SK-N-SH (cell line): ENCODE measurements at regions not wholly inside any gene's neighbourhood (a gene's known extent, or its start where the extent isn't known, plus 50 kb on each side); places are given as distances from the start of the nearest gene placed in this dataset.

Experiments used
- CTCF ChIA-PET: fragments of 300-600, 350-600 bp; formaldehyde crosslinking; extraction: SDS; loops from one replicate; lab custom pipeline; 2021; lab: Yijun Ruan, JAX
- POLR2A ChIA-PET: fragments of 350-600 bp; sonication (Branson Sonifier 250); formaldehyde crosslinking; extraction: SDS; loops from one replicate; lab custom pipeline; 2020; ENCODE audit warnings: antibody characterized with exemption, inconsistent platforms; lab: Yijun Ruan, JAX
- DNase-seq: peaks from one replicate; pipeline ENCODE4 v3.0.0; 2012
- H2AFZ ChIP-seq: fragments of 200-600 bp; sonication (generic); 2 replicates; pipeline ENCODE4 v1.8.1; 2016; ENCODE audit warnings: antibody characterized with exemption, mild to moderate bottlenecking, low read depth
- H3F3A ChIP-seq: fragments of 200-600 bp; sonication (generic); replicated peaks from 2 replicates; pipeline ENCODE3; 2016; ENCODE audit warnings: antibody characterized with exemption, mild to moderate bottlenecking; ENCODE audit not compliant: insufficient read depth
- H3K27ac ChIP-seq, 2 experiments: fragments of 200-500 bp in 1 of 2; fragments of 200-600 bp in 1 of 2; sonication (Bioruptor generic) in 1 of 2; sonication (generic), shearing (Covaris generic) in 1 of 2; 2 replicates each; pipeline versions ENCODE4 v1.5.1 to v1.6.1; 2014 to 2016; ENCODE audit warnings: low read depth in 2 of 2, inconsistent platforms in 1 of 2, low read length in 1 of 2, mild to moderate bottlenecking in 1 of 2, mixed read lengths in 1 of 2
- H3K27me3 ChIP-seq: fragments of 200-600 bp; sonication (generic), shearing (Covaris generic); 2 replicates; pipeline ENCODE4 v1.6.1; 2016; ENCODE audit warnings: mixed run types; ENCODE audit not compliant: insufficient read depth
- H3K36me3 ChIP-seq, 2 experiments: fragments of 200-500 bp in 1 of 2; fragments of 200-600 bp in 1 of 2; sonication (Bioruptor generic) in 1 of 2; sonication (generic) in 1 of 2; replicated peaks in 1 of 2; 2 replicates each; pipeline versions ENCODE3 to v1.5.1; 2014 to 2016; ENCODE audit warnings: low read length in 1 of 2, mild to moderate bottlenecking in 1 of 2; ENCODE audit not compliant: insufficient read depth in 2 of 2, control insufficient read depth in 1 of 2
- H3K4me1 ChIP-seq, 2 experiments: fragments of 200-500 bp in 1 of 2; fragments of 200-600 bp in 1 of 2; sonication (Bioruptor generic) in 1 of 2; sonication (generic), shearing (Covaris generic) in 1 of 2; 2 replicates each; pipeline versions ENCODE4 v1.5.1 to v1.6.1; 2014 to 2016; ENCODE audit warnings: low read depth in 1 of 2, low read length in 1 of 2, mixed run types in 1 of 2; ENCODE audit not compliant: insufficient read depth in 2 of 2, control insufficient read depth in 1 of 2
- H3K4me2 ChIP-seq: fragments of 200-600 bp; sonication (generic), shearing (Covaris generic); 2 replicates; pipeline ENCODE4 v1.6.1; 2017; ENCODE audit warnings: mixed run types
- H3K4me3 ChIP-seq, 2 experiments: fragments of 200-500 bp in 1 of 2; fragments of 200-600 bp in 1 of 2; sonication (Bioruptor generic) in 1 of 2; sonication (generic), shearing (Covaris generic) in 1 of 2; 2 replicates each; pipeline versions ENCODE4 v1.5.1 to v1.8.1; 2014 to 2016; ENCODE audit warnings: low read depth in 2 of 2, inconsistent platforms in 1 of 2, low read length in 1 of 2, mild to moderate bottlenecking in 1 of 2, mixed read lengths in 1 of 2, moderate library complexity in 1 of 2
- H3K79me2 ChIP-seq: fragments of 200-600 bp; sonication (generic); 2 replicates; pipeline ENCODE4 v1.8.1; 2017; ENCODE audit warnings: mild to moderate bottlenecking; ENCODE audit not compliant: insufficient read depth
- H3K9ac ChIP-seq: fragments of 200-600 bp; sonication (generic); 2 replicates; pipeline ENCODE4 v1.6.1; 2017; ENCODE audit warnings: mixed run types
- H3K9me2 ChIP-seq: fragments of 200-600 bp; sonication (generic); 2 replicates; pipeline ENCODE4 v1.6.1; 2017; ENCODE audit warnings: mixed run types
- H3K9me3 ChIP-seq: fragments of 200-600 bp; sonication (generic); 2 replicates; pipeline ENCODE4 v1.6.1; 2017; ENCODE audit warnings: mixed run types, mild to moderate bottlenecking, moderate library complexity
- H4K20me1 ChIP-seq: fragments of 200-600 bp; sonication (generic); 2 replicates; pipeline ENCODE4 v1.6.1; 2017; ENCODE audit warnings: mild to moderate bottlenecking, mixed run types; ENCODE audit not compliant: insufficient read depth
- ELF1 ChIP-seq: IDR thresholded peaks from 2 replicates; pipeline ENCODE4 v1.4.0; 2012
- EZH2phosphoT487 ChIP-seq: fragments of 200-600 bp; sonication (generic); IDR thresholded peaks from 2 replicates; pipeline ENCODE4 v1.6.1; 2017; ENCODE audit warnings: low read depth, mixed run types, mild to moderate bottlenecking, antibody characterized with exemption, moderate library complexity, borderline replicate concordance
- FOXJ3 ChIP-seq: sonication (generic); formaldehyde crosslinking; IDR thresholded peaks from 2 replicates; pipeline ENCODE4 v1.5.1; 2020; ENCODE audit warnings: mild to moderate bottlenecking, missing genetic modification reagents
- FOXM1 ChIP-seq: IDR thresholded peaks from 2 replicates; pipeline ENCODE4 v1.4.0; 2012; ENCODE audit warnings: low read depth, mild to moderate bottlenecking
- MEF2A ChIP-seq: IDR thresholded peaks from 2 replicates; pipeline ENCODE4 v1.4.0; 2012; ENCODE audit warnings: low read depth, borderline replicate concordance
- NFIC ChIP-seq: IDR thresholded peaks from 2 replicates; pipeline ENCODE4 v1.4.0; 2012; ENCODE audit warnings: borderline replicate concordance
- NRF1 ChIP-seq: IDR thresholded peaks from 2 replicates; pipeline ENCODE4 v1.6.1; 2012; ENCODE audit warnings: low read depth, mild to moderate bottlenecking, low read length
- POLR2AphosphoS5 ChIP-seq: IDR thresholded peaks from 2 replicates; pipeline ENCODE4 v1.6.1; 2012; ENCODE audit warnings: low read depth, low read length
- RAD21 ChIP-seq: IDR thresholded peaks from 2 replicates; pipeline ENCODE4 v1.6.1; 2012; ENCODE audit warnings: mild to moderate bottlenecking, low read length
- RCOR1 ChIP-seq: fragments of 150-350 bp; IDR thresholded peaks from 2 replicates; pipeline ENCODE4 v1.6.1; 2017; ENCODE audit warnings: antibody characterized with exemption, low read length
- SIN3A ChIP-seq: IDR thresholded peaks from 2 replicates; pipeline ENCODE4 v1.6.1; 2012; ENCODE audit warnings: low read depth, mild to moderate bottlenecking, low read length, moderate library complexity, borderline replicate concordance
- SMC3 ChIP-seq: IDR thresholded peaks from 2 replicates; pipeline ENCODE4 v1.6.1; 2012; ENCODE audit warnings: low read depth, low read length, improper control_type of control experiment
- TCF12 ChIP-seq: IDR thresholded peaks from 2 replicates; pipeline ENCODE4 v1.4.0; 2012
- TEAD4 ChIP-seq: IDR thresholded peaks from 2 replicates; pipeline ENCODE4 v1.4.0; 2012; ENCODE audit warnings: mild to moderate bottlenecking, borderline replicate concordance; ENCODE audit not compliant: insufficient read depth
- WGBS: methylation state at CpG from one replicate; pipeline ENCODE4 v1.1.6; 2017; ENCODE audit warnings: low lambda C conversion rate; 5-methylcytosine and 5-hydroxymethylcytosine counted together
- TF ChIP-seq, protein P1 (sequence below): fragments of 200-600 bp; sonication (generic); IDR thresholded peaks from 2 replicates; pipeline ENCODE4 v1.6.1; 2017; ENCODE audit warnings: antibody characterized with exemption, mild to moderate bottlenecking, moderate library complexity
- TF ChIP-seq, protein P2 (sequence below): IDR thresholded peaks from 2 replicates; pipeline ENCODE4 v1.4.0; 2012; ENCODE audit warnings: low read depth, borderline replicate concordance
- TF ChIP-seq, protein P3 (sequence below): IDR thresholded peaks from 2 replicates; pipeline ENCODE4 v1.4.0; 2012; ENCODE audit warnings: low read depth
- TF ChIP-seq, protein P4 (sequence below): IDR thresholded peaks from 2 replicates; pipeline ENCODE4 v1.4.0; 2012; ENCODE audit warnings: low read depth, borderline replicate concordance
- TF ChIP-seq, protein P5 (sequence below): fragments of 150-350 bp; IDR thresholded peaks from 2 replicates; pipeline ENCODE4 v1.6.1; 2016; ENCODE audit warnings: mild to moderate bottlenecking, low read depth, low read length

DNA sequence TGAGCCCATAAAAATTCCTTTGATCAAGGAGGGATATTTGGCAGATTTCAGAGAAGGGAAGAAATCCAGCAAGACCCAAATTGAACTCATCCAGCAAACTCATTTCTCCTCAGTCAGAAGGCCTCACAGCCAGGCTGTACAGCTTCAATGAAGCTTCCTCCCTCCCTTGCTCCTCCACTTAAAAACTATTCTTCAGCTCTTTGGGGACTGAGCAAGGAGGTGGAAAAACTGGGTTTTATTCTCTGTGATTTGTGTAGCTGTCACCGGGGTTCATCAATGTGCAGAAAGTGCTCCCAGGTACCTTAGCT lies 158.7 kb upstream of the ZNF184 start:
- Histone ChIP-seq H3F3A (no peaks in the 10 kb centered on the region), H3K9ac (no peak overlapping the region), H3K4me1 (peaks cover 0 to 6% of the 10 kb centered on the region in 2 experiments; a peak in 1 of 4 replicates), H3K4me3 (no peak overlapping the region), H3K36me3 (no peaks in the 10 kb centered on the region), H3K9me2 (no peaks in the 10 kb centered on the region), H3K27ac (no peak overlapping the region), H3K79me2 (no peaks in the 10 kb centered on the region), H4K20me1 (no peaks in the 10 kb centered on the region), H3K9me3 (no peaks in the 10 kb centered on the region), H3K27me3 (peaks cover 44% of the 10 kb centered on the region), H2AFZ (no peak overlapping the region), H3K4me2 (peak overlapping the region; percentile 69; the same call in 1 of the 2 replicates)
- 45% methylated on average over 1 of the region's 1 CpG for WGBS
- CTCF ChIA-PET, result interaction anchor here (0.6 to 1.4 kb wide), 3 partner anchors 9 to 53 kb away, joined by 3 to 5 read pairs (median 3); no protein-coding TSS in a partner anchor
- POLR2A ChIA-PET, result no interaction called here
- DNase-seq, result no peak
- TF ChIP-seq MEF2A (no peak), SMC3 (no peak), SIN3A (no peak), FOXM1 (no peak), NFIC (no peak), TEAD4 (no peak), EZH2phosphoT487 (no peak), TCF12 (no peak), RCOR1 (no peak), ELF1 (no peak), FOXJ3 (CRISPR knock-in tag) (no peak), POLR2AphosphoS5 (no peak), RAD21 (no peak), NRF1 (no peak)
- TF ChIP-seq, protein P1, sequence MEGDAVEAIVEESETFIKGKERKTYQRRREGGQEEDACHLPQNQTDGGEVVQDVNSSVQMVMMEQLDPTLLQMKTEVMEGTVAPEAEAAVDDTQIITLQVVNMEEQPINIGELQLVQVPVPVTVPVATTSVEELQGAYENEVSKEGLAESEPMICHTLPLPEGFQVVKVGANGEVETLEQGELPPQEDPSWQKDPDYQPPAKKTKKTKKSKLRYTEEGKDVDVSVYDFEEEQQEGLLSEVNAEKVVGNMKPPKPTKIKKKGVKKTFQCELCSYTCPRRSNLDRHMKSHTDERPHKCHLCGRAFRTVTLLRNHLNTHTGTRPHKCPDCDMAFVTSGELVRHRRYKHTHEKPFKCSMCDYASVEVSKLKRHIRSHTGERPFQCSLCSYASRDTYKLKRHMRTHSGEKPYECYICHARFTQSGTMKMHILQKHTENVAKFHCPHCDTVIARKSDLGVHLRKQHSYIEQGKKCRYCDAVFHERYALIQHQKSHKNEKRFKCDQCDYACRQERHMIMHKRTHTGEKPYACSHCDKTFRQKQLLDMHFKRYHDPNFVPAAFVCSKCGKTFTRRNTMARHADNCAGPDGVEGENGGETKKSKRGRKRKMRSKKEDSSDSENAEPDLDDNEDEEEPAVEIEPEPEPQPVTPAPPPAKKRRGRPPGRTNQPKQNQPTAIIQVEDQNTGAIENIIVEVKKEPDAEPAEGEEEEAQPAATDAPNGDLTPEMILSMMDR, result no peak
- TF ChIP-seq, protein P2, sequence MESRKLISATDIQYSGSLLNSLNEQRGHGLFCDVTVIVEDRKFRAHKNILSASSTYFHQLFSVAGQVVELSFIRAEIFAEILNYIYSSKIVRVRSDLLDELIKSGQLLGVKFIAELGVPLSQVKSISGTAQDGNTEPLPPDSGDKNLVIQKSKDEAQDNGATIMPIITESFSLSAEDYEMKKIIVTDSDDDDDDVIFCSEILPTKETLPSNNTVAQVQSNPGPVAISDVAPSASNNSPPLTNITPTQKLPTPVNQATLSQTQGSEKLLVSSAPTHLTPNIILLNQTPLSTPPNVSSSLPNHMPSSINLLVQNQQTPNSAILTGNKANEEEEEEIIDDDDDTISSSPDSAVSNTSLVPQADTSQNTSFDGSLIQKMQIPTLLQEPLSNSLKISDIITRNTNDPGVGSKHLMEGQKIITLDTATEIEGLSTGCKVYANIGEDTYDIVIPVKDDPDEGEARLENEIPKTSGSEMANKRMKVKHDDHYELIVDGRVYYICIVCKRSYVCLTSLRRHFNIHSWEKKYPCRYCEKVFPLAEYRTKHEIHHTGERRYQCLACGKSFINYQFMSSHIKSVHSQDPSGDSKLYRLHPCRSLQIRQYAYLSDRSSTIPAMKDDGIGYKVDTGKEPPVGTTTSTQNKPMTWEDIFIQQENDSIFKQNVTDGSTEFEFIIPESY, result no peak
- TF ChIP-seq, protein P3, sequence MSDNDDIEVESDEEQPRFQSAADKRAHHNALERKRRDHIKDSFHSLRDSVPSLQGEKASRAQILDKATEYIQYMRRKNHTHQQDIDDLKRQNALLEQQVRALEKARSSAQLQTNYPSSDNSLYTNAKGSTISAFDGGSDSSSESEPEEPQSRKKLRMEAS, result no peak
- TF ChIP-seq, protein P4, sequence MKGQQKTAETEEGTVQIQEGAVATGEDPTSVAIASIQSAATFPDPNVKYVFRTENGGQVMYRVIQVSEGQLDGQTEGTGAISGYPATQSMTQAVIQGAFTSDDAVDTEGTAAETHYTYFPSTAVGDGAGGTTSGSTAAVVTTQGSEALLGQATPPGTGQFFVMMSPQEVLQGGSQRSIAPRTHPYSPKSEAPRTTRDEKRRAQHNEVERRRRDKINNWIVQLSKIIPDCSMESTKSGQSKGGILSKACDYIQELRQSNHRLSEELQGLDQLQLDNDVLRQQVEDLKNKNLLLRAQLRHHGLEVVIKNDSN, result no peak
- TF ChIP-seq, protein P5, sequence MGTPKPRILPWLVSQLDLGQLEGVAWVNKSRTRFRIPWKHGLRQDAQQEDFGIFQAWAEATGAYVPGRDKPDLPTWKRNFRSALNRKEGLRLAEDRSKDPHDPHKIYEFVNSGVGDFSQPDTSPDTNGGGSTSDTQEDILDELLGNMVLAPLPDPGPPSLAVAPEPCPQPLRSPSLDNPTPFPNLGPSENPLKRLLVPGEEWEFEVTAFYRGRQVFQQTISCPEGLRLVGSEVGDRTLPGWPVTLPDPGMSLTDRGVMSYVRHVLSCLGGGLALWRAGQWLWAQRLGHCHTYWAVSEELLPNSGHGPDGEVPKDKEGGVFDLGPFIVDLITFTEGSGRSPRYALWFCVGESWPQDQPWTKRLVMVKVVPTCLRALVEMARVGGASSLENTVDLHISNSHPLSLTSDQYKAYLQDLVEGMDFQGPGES, result no peak
